ENCODE measurements at regions not wholly inside any gene's neighbourhood (a gene's known extent, or its start where the extent isn't known, plus 50 kb on each side); places are given as distances from the start of the nearest gene placed in this dataset.

GRCh38 chr10:44063686-44064085, 321.2 kb downstream of the CXCL12 start:
- Histone ChIP-seq H3K27me3 (ENCODE audit: insufficient read depth, low read depth, severe bottlenecking) (peaks cover 72% of the 10 kb centered on the region), H3K36me3 (no peaks in the 10 kb centered on the region), H3K4me3 (ENCODE audit: low read depth, low read length) (no peak overlapping the region), H3K9me3 (ENCODE audit: severe bottlenecking) (no peaks in the 10 kb centered on the region), H3K27ac (no peak overlapping the region)
- TF ChIP-seq CTCF (IDR thresholded peaks at IDR 0.05; ENCODE audit: low read depth, low read length) = no peak
- DNase-seq = no peak

GRCh38 chr10:44060719-44061118, 324.2 kb downstream of the CXCL12 start:
- TF ChIP-seq CTCF (IDR thresholded peaks at IDR 0.05; ENCODE audit: low read depth, low read length) = no peak
- Histone ChIP-seq H3K4me3 (ENCODE audit: low read depth, low read length) (no peak overlapping the region), H3K36me3 (no peaks in the 10 kb centered on the region), H3K27me3 (ENCODE audit: insufficient read depth, low read depth, severe bottlenecking) (peaks cover 81% of the 10 kb centered on the region), H3K9me3 (ENCODE audit: severe bottlenecking) (no peaks in the 10 kb centered on the region), H3K27ac (no peak overlapping the region)
- DNase-seq = no peak

GRCh38 chr10:44060221-44060620, 324.7 kb downstream of the CXCL12 start:
- DNase-seq = no peak
- no peak for TF ChIP-seq CTCF (IDR thresholded peaks at IDR 0.05; ENCODE audit: low read depth, low read length)
- Histone ChIP-seq H3K9me3 (ENCODE audit: severe bottlenecking) (no peaks in the 10 kb centered on the region), H3K27me3 (ENCODE audit: insufficient read depth, low read depth, severe bottlenecking) (peaks cover 80% of the 10 kb centered on the region), H3K27ac (no peak overlapping the region), H3K4me3 (ENCODE audit: low read depth, low read length) (no peak overlapping the region), H3K36me3 (no peaks in the 10 kb centered on the region)

GRCh38 chr10:44058259-44058658, 326.6 kb downstream of the CXCL12 start:
- TF ChIP-seq CTCF (IDR thresholded peaks at IDR 0.05; ENCODE audit: low read depth, low read length) = no peak
- H3K27ac ChIP-seq = no peak overlapping the region
- no peak overlapping the region for H3K4me3 ChIP-seq (ENCODE audit: low read depth, low read length)
- peaks cover 69% of the 10 kb centered on the region for H3K27me3 ChIP-seq (ENCODE audit: insufficient read depth, low read depth, severe bottlenecking)
- no peak for DNase-seq
- no peaks in the 10 kb centered on the region for H3K9me3 ChIP-seq (ENCODE audit: severe bottlenecking)
- no peaks in the 10 kb centered on the region for H3K36me3 ChIP-seq

GRCh38 chr10:44056967-44057805, 327.7 kb downstream of the CXCL12 start:
- Histone ChIP-seq H3K36me3 (no peaks in the 10 kb centered on the region), H3K27me3 (ENCODE audit: insufficient read depth, low read depth, severe bottlenecking) (peaks cover 65% of the 10 kb centered on the region), H3K27ac (no peak overlapping the region), H3K4me3 (ENCODE audit: low read depth, low read length) (no peak overlapping the region), H3K9me3 (ENCODE audit: severe bottlenecking) (no peaks in the 10 kb centered on the region)
- TF ChIP-seq CTCF (IDR thresholded peaks at IDR 0.05; ENCODE audit: low read depth, low read length) = no peak
- DNase-seq = no peak

- Histone ChIP-seq H3K36me3 (no peaks in the 10 kb centered on the region), H3K4me3 (ENCODE audit: low read depth, low read length) (no peak overlapping the region), H3K27me3 (ENCODE audit: insufficient read depth, low read depth, severe bottlenecking) (peaks cover 71% of the 10 kb centered on the region), H3K9me3 (ENCODE audit: severe bottlenecking) (no peaks in the 10 kb centered on the region), H3K27ac (no peak overlapping the region)
- no peak for DNase-seq
- TF ChIP-seq CTCF (IDR thresholded peaks at IDR 0.05; ENCODE audit: low read depth, low read length) = no peak
These were observed 328.7 kb downstream of the CXCL12 start for GRCh38 chr10:44056206-44056605.

All from WERI-Rb-1 (cell line).